Stimulated activated naive B cell treated with anti-CD40 and anti-IgM and Interleukin-4, amounts not matched to agents 10 μg/mL and 1 μg/mL and 100 μg/mL, for 72 hours (primary cell): ENCODE measurements at regions not wholly inside any gene's neighbourhood (a gene's known extent, or its start where the extent isn't known, plus 50 kb on each side); places are given as distances from the start of the nearest gene placed in this dataset.
"Not testable (repeated sequence)": the region's sequence is repeated elsewhere in the genome, so short reads cannot be mapped to it uniquely, and the experiment has no call there.

Source experiments
- ATAC-seq, 2 donors: fragments of 150-1000 bp; cut with Tn5 transposase; replicated peaks; 2 replicates each; pipeline ENCODE4 v1.10.0; 2021; ENCODE audit warnings: moderate library complexity in 1 of 2
- DNase-seq: peaks from one replicate; pipeline ENCODE4 v3.0.0; 2021
- H3K27ac Mint-ChIP-seq: one replicate; pipeline ENCODE4 v1.8.0; 2022; ENCODE audit warnings: mild to moderate bottlenecking, mixed read lengths
- H3K27me3 Mint-ChIP-seq, 2 donors: one replicate each; pipeline ENCODE4 v1.8.0; 2022; ENCODE audit warnings: mixed read lengths in 2 of 2
- H3K36me3 Mint-ChIP-seq, 2 donors: one replicate each; pipeline ENCODE4 v1.8.0; 2022; ENCODE audit warnings: mixed read lengths in 2 of 2, mild to moderate bottlenecking in 1 of 2
- H3K4me1 Mint-ChIP-seq, 2 donors: one replicate each; pipeline ENCODE4 v1.8.0; 2022; ENCODE audit warnings: mixed read lengths in 2 of 2, mild to moderate bottlenecking in 1 of 2
- H3K4me3 Mint-ChIP-seq, 2 donors: one replicate each; pipeline ENCODE4 v1.8.0; 2022; ENCODE audit warnings: mild to moderate bottlenecking in 2 of 2, mixed read lengths in 2 of 2, moderate library complexity in 1 of 2
- H3K9me3 Mint-ChIP-seq, 2 donors: one replicate each; pipeline ENCODE4 v1.8.0; 2022; ENCODE audit warnings: mixed read lengths in 2 of 2, mild to moderate bottlenecking in 1 of 2

DNA sequence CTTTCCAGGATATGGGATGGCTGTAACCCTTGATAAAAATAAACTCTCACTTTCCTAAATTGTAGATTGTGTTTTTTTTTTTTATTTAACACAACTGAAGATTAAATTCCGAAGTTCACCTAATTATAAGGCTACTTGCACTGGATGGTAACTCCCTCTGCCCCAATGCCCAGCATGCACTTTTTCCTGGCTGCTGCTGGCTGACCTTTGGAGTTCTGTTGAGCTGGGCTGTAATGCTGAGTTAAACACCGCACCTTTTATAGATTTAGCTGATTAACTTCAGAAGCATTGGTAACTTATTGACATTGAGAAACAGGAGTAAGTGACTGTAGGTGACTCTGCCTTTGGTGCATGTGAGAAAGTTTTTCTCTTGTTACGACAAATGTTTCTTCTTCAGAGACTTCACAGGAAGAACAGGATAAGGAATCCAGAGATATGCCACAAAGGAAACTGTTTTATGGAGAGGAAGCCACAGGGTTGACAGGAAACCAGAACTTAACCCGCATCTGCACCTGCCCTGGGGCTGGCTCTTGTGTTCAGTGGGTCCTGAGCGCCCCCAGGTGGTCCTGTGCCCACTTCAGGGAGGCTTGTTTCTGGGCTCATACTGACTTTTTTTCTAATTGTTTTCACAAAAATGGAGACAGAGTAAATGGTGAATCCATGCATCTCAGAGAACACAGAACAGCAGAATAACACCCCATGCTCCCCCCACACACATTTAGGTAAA lies 1240.3 kb downstream of the TMEM121 start:
- DNase-seq (peak; percentile 5), ATAC-seq (peak in 1 of 2 donors; percentile 39)
- H3K27me3 Mint-ChIP-seq, H3K4me3 Mint-ChIP-seq, H3K9me3 Mint-ChIP-seq, H3K36me3 Mint-ChIP-seq: not testable (repeated sequence)
- peaks cover 12 to 19% of the 10 kb centered on the region in 2 donors for H3K4me1 Mint-ChIP-seq
- H3K27ac Mint-ChIP-seq: peak overlapping the region; percentile 20

- Mint-ChIP-seq H3K27ac (peak overlapping the region; percentile 91), H3K4me1 (peaks cover 12 to 19% of the 10 kb centered on the region in 2 donors), H3K4me3 (peak overlapping the region; percentile 32 to 72)
- DNase-seq, H3K9me3 Mint-ChIP-seq, H3K36me3 Mint-ChIP-seq, H3K27me3 Mint-ChIP-seq: not testable (repeated sequence)
- peak; percentile 12 to 31 for ATAC-seq
Observed at GRCh38 chr14:106768230-106768629, 1241.8 kb downstream of the TMEM121 start.

DNA sequence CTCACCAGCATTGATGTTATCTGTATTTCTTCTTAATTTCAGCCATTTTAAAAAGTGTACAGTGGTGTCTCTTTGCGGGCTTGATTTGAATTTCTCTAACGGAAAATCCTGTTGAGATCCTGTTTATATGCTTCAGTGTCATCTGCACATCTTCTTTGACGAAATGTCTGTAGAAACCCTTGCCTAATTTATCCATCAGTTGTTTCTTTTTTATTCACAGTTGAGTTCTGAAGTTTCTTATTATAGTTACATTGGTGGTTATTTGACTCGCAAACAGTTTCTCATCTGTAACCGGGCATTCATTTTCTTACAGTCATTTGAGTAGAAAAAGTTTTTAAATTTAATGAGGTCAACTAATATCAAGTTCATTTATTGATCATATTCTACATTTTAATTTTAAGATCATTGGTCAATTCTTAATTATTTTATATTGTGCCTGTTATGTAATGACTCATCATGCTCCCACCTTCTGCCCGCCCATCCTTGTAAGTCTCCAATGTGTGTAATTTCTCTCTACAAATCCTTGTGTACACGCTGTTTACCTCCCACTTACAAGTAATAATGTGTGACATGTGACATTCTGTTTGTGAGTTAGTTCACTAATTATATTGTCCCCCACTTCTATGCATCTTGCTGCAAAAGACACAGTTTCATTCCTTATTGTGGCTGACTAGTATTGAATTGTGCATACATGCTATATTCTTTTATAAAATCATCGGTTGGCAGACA lies 1242.8 kb downstream of the TMEM121 start:
- H3K4me3 Mint-ChIP-seq, H3K27me3 Mint-ChIP-seq, DNase-seq, H3K9me3 Mint-ChIP-seq, H3K36me3 Mint-ChIP-seq: not testable (repeated sequence)
- peaks cover 12 to 19% of the 10 kb centered on the region in 2 donors for H3K4me1 Mint-ChIP-seq
- ATAC-seq: peak; percentile 51 to 57
- H3K27ac Mint-ChIP-seq: peak overlapping the region; percentile 31

DNA sequence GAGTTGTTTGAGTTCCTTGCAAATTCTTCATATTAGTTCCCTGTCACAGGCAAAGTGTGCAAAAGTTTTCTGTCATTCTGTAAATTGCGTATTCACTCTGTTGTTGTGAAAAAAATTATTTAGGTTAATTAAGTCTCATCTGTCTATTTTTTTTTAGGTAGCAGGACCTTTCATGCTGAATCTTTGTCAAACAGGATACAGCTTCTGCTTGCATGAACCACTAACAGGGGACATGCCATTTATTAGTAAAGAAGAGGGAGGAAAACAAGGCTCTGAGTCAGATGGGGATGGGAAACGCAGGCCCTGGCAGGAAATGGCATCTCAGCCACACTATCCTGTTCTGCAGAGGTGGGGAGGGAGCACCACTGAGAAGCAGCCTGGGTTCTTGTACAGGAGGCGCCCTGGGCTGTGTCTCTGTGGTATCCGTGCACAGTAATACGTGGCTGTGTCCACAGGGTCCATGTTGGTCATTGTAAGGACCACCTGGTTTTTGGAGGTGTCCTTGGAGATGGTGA lies 1243.8 kb downstream of the TMEM121 start:
- H3K27me3 Mint-ChIP-seq, H3K36me3 Mint-ChIP-seq, ATAC-seq, H3K9me3 Mint-ChIP-seq, H3K4me3 Mint-ChIP-seq, DNase-seq: not testable (repeated sequence)
- peak overlapping the region; percentile 14 for H3K27ac Mint-ChIP-seq
- peaks cover 12 to 26% of the 10 kb centered on the region in 2 donors for H3K4me1 Mint-ChIP-seq

DNA sequence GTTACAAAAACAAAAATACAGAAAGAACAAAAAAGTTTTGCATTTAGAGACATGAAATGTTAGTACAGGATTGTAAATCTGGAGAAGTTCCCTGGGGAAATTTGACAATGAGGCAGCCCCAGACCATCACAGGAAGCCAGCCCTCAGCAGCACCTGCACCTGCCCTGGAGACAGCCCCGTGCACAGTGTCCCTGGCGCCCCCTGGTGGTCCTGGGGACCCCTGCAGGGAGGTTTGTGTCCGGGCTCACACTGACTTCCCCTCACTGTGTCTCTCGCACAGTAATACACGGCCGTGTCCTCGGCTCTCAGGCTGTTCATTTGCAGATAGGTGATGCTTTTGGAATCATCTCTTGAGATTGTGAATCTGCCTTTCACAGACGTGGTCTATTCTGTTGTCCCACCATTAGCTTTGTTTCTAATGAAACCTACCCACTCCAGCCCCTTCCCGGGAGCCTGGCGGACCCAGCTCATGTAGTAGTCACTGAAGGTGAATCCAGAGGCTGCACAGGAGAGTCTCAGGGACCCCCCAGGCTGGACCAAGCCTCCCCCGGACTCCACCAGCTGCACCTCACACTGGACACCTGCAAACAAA lies 1248.6 kb downstream of the TMEM121 start:
- peaks cover 2 to 13% of the 10 kb centered on the region in 2 donors for H3K4me1 Mint-ChIP-seq
- H3K4me3 Mint-ChIP-seq: peak overlapping the region in 1 of 2 donors; percentile 55

GRCh38 chr14:106776395-106776983 lies 1250.1 kb downstream of the TMEM121 start:
- Mint-ChIP-seq H3K36me3 (peaks cover 0 to 3% of the 10 kb centered on the region in 2 donors), H3K9me3 (peaks cover 2 to 3% of the 10 kb centered on the region in 2 donors), H3K27me3 (peaks cover 0 to 4% of the 10 kb centered on the region in 2 donors), H3K4me3 (no peak overlapping the region), H3K4me1 (peaks cover 2 to 10% of the 10 kb centered on the region in 2 donors), H3K27ac (no peak overlapping the region)
- no peak for ATAC-seq
- DNase-seq: no peak

More for the DNA sequence above, 1248.6 kb downstream of the TMEM121 start:
- not testable (repeated sequence) for H3K27ac Mint-ChIP-seq, H3K36me3 Mint-ChIP-seq, H3K9me3 Mint-ChIP-seq, H3K27me3 Mint-ChIP-seq
- ATAC-seq: peak in 1 of 2 donors; percentile 65
- DNase-seq: peak; percentile 59

- peaks cover 2 to 10% of the 10 kb centered on the region in 2 donors for H3K4me1 Mint-ChIP-seq
- no peak overlapping the region for H3K4me3 Mint-ChIP-seq
- H3K36me3 Mint-ChIP-seq: peaks cover 0 to 3% of the 10 kb centered on the region in 2 donors
- peaks cover 2 to 3% of the 10 kb centered on the region in 2 donors for H3K9me3 Mint-ChIP-seq
- peaks cover 0 to 4% of the 10 kb centered on the region in 2 donors for H3K27me3 Mint-ChIP-seq
- no peak for DNase-seq
- ATAC-seq: no peak
- no peak overlapping the region for H3K27ac Mint-ChIP-seq
Observed at GRCh38 chr14:106778986-106779385, 1252.6 kb downstream of the TMEM121 start.

DNA sequence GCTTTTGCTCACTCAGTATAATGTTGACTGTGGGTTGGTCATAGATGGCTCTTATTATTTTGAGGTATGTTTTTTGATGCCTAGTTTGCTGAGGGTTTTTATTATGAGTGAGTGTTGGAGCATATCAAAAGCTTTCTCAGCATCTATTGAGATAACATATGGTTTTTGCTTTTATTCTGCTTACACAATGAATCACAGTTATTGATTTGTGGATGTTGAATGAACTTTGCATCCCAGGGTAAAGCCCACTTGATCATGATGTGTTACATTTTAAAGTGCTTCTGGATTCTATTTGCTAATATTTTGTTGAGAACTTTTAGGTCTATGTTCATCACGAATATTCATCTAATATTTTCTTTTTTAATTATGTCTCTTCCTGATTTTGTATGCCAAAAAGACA lies 1260.3 kb downstream of the TMEM121 start:
- H3K27me3 Mint-ChIP-seq: no peaks in the 10 kb centered on the region
- H3K27ac Mint-ChIP-seq: no peak overlapping the region
- DNase-seq (no peak), ATAC-seq (no peak)
- peaks cover 4 to 7% of the 10 kb centered on the region in 2 donors for H3K4me1 Mint-ChIP-seq
- no peak overlapping the region for H3K4me3 Mint-ChIP-seq
- no peaks in the 10 kb centered on the region for H3K36me3 Mint-ChIP-seq
- no peaks in the 10 kb centered on the region for H3K9me3 Mint-ChIP-seq

GRCh38 chr14:106787626-106788025 lies 1261.2 kb downstream of the TMEM121 start:
- no peak overlapping the region for H3K4me3 Mint-ChIP-seq
- no peak for ATAC-seq
- peaks cover 4 to 12% of the 10 kb centered on the region in 2 donors for H3K4me1 Mint-ChIP-seq
- no peak for DNase-seq
- no peaks in the 10 kb centered on the region for H3K9me3 Mint-ChIP-seq
- no peaks in the 10 kb centered on the region for H3K36me3 Mint-ChIP-seq
- peak overlapping the region; percentile 27 for H3K27ac Mint-ChIP-seq
- H3K27me3 Mint-ChIP-seq: no peaks in the 10 kb centered on the region

DNA sequence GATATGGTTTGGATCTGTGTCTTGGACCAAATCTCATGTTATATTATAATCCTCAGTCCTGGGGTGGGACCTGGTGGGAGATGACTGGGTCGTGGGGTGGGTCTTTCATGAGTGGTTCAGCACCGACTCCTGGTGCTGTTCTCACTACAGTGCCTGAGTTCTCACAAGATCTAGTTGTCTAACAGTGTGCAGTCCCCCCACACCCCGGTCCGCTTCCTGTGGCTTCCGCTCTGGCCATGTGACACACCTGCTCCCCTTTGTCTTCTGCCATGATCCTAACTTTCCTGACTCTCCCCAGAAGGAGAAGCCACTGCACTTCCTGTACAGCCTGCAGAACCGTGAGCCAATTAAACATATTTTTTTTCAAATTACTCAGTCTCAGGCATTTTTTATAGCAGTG lies 1262.2 kb downstream of the TMEM121 start:
- Mint-ChIP-seq H3K4me3 (peak overlapping the region in 1 of 2 donors; percentile 27), H3K9me3 (no peaks in the 10 kb centered on the region), H3K27ac (no peak overlapping the region), H3K4me1 (peaks cover 4 to 12% of the 10 kb centered on the region in 2 donors), H3K27me3 (no peaks in the 10 kb centered on the region), H3K36me3 (no peaks in the 10 kb centered on the region)
- DNase-seq: no peak
- no peak for ATAC-seq

DNA sequence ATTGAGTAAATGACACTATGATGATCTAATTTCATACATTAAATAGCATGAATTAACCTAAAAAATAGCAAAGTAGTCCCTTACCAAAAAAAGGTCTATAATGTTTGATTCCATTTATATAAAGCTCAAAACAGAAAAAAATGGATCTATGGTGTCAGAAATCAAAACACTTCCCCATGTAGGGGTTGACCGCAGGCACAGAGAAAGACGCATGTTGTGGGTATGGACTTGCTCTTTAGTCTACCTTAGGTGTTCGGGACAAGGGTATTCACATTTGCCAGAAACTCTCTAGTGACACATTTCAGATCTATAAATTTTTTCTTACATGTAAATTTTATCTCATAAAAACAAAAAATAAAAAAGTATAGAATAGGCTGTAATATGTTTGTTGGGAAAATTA lies 1262.9 kb downstream of the TMEM121 start:
- Mint-ChIP-seq H3K36me3 (no peaks in the 10 kb centered on the region), H3K9me3 (no peaks in the 10 kb centered on the region), H3K27ac (no peak overlapping the region), H3K27me3 (no peaks in the 10 kb centered on the region), H3K4me3 (no peak overlapping the region), H3K4me1 (peaks cover 4 to 12% of the 10 kb centered on the region in 2 donors)
- no peak for ATAC-seq
- DNase-seq: no peak

DNA sequence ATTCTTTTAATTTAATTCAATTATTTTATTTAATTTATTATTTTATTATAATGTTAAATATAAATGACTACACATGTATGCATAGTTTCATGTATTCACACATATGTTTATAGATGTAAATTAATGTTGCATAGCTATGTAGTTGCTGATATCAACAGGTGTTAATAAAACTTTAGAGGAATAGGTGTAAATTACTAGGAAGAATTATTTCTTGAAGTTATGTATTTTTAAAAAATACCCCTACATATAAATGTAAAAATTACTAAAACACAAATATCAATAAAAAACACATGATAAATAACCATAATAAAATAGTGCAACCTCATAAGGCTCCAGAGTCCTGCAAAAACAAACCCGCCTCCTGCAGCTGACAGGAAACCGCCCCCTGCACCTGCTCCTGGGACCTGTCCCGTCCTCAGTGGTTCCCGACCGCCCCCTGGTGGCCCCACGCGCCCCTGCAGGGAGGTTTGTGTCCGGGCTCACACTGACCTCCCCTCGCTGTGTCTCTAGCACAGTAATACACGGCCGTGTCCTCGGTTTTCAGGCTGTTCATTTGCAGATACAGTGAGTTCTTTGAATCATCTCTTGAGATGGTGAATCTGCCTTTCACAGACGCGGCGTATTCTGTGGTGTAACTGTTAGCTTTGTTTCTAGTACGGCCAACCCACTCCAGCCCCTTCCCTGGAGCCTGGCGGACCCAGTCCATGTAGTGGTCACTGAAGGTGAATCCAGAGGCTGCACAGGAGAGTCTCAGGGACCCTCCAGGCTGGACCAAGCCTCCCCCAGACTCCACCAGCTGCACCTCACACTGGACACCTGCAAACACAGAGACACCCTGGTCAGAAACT lies 1264.0 kb downstream of the TMEM121 start:
- Mint-ChIP-seq H3K27me3 (no peaks in the 10 kb centered on the region), H3K4me1 (peaks cover 4 to 12% of the 10 kb centered on the region in 2 donors), H3K4me3 (peak overlapping the region in 1 of 2 donors; percentile 19), H3K27ac (no peak overlapping the region), H3K9me3 (no peaks in the 10 kb centered on the region), H3K36me3 (no peaks in the 10 kb centered on the region)
- DNase-seq (peak; percentile 80), ATAC-seq (peak; percentile 82 to 84)

DNA sequence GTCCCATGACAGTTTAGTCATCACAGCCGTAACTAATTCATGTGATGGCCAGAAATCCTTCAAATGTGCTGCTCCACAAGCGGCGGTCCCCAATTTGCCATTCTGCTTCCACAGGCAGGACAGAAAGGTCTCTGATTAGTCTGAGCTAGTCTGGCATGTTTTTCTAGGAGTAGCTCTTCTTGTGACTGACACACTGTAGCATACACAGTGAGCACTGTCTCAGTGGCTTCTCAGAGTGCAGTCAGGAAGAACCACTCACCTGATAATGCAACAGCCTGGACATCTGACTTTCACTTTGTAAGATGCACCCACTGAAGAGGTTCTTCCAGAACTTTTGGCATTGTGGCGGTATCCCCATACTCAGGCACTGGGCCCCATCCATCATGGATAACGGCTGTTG lies 1266.2 kb downstream of the TMEM121 start:
- Mint-ChIP-seq H3K36me3 (no peaks in the 10 kb centered on the region), H3K4me1 (peaks cover 4 to 12% of the 10 kb centered on the region in 2 donors), H3K27ac (no peak overlapping the region), H3K4me3 (no peak overlapping the region), H3K27me3 (no peaks in the 10 kb centered on the region), H3K9me3 (no peaks in the 10 kb centered on the region)
- ATAC-seq (peak; percentile 53 to 67), DNase-seq (no peak)
